ENCODE measurements at regions not wholly inside any gene's neighbourhood (a gene's known extent, or its start where the extent isn't known, plus 50 kb on each side); places are given as distances from the start of the nearest gene placed in this dataset.

- H3K4me3 ChIP-seq (replicated peaks in 1 of 3): no peak overlapping the region
- H3K4me1 ChIP-seq: no peaks in the 10 kb centered on the region
- no peaks in the 10 kb centered on the region for H3K36me3 ChIP-seq
- intact Hi-C loops (cut with DNase I): no loop called here
- H3K27ac ChIP-seq: no peak overlapping the region
- WGBS, 2 donors: 89 to 94% methylated on average over 2 of the region's 2 CpGs
- H3K9me3 ChIP-seq: no peaks in the 10 kb centered on the region
- DNase-seq: no peak
- TF ChIP-seq CTCF (IDR thresholded peaks at IDR 0.05) (no peak), POLR2A (IDR thresholded peaks at IDR 0.05) (no peak)
- no peaks in the 10 kb centered on the region for H3K27me3 ChIP-seq
These were observed 534.3 kb downstream of the BMP2 start for GRCh38 chr20:7301807-7302206.

GRCh38 chr20:7302250-7302649 is 534.8 kb downstream of the BMP2 start:
- Histone ChIP-seq H3K4me3 (replicated peaks in 1 of 3) (no peak overlapping the region), H3K27me3 (no peaks in the 10 kb centered on the region)

DNA sequence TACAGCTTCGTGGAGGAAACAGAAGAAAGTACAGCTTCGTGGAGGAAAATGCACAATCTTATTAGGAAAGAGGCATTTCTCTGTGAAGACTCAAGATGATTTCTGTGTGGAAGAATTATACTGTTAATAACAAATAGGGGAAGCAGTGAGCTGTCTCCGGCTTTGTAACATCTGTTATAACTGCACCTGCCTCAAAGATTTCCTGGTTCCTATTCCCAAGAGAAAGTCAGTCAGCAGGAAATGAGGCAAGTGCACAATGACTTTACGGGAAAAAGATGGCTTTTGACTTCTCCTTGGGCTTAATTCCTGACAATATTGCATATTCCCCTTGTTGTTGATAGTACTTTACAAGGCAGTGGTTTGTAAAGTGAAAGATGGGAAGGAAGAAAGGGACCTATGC is 538.5 kb downstream of the BMP2 start:
- no peak for DNase-seq
- Histone ChIP-seq H3K36me3 (no peaks in the 10 kb centered on the region), H3K4me1 (no peaks in the 10 kb centered on the region), H3K9me3 (no peaks in the 10 kb centered on the region), H3K27ac (no peak overlapping the region), H3K4me3 (replicated peaks in 1 of 3) (no peak overlapping the region), H3K27me3 (no peaks in the 10 kb centered on the region)
- TF ChIP-seq POLR2A (IDR thresholded peaks at IDR 0.05): no peak
- TF ChIP-seq CTCF (IDR thresholded peaks at IDR 0.05): no peak
- intact Hi-C loops (cut with DNase I): no loop called here
- WGBS, 2 donors: 56 to 57% methylated on average over 4 of the region's 4 CpGs

More at GRCh38 chr20:7302250-7302649, 534.8 kb downstream of the BMP2 start:
- intact Hi-C loops (cut with DNase I): no loop called here
- Histone ChIP-seq H3K27ac (no peak overlapping the region), H3K4me1 (no peaks in the 10 kb centered on the region), H3K36me3 (no peaks in the 10 kb centered on the region), H3K9me3 (no peaks in the 10 kb centered on the region)
- 63 to 67% methylated on average over 2 of the region's 2 CpGs for WGBS, 2 donors
- DNase-seq: no peak
- TF ChIP-seq CTCF (IDR thresholded peaks at IDR 0.05): no peak
- no peak for TF ChIP-seq POLR2A (IDR thresholded peaks at IDR 0.05)

DNA sequence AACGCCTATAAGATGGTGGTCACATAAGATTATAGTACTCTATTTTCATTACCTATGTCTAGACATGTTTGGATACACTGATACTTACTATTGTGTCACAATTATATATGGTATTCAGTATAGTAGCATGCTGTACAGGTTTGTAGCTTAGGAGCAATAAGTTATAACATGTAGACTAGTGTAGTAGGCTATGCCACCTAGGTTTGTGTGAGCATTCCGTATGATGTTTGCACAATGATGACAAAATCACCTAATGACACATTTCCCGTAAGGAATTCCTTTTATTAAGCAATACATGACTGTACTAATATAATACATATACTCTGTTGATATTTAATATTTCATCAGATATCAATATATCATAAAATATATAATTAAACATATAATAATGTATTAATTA is 540.7 kb downstream of the BMP2 start:
- no peak overlapping the region for H3K4me3 ChIP-seq (replicated peaks in 1 of 3)
- H3K9me3 ChIP-seq: no peaks in the 10 kb centered on the region
- no peaks in the 10 kb centered on the region for H3K36me3 ChIP-seq
- no peaks in the 10 kb centered on the region for H3K4me1 ChIP-seq
- WGBS, 2 donors: 82 to 93% methylated on average over 3 of the region's 3 CpGs
- H3K27me3 ChIP-seq: no peaks in the 10 kb centered on the region
- no peak for DNase-seq
- intact Hi-C loops (cut with DNase I): no loop called here
- H3K27ac ChIP-seq: no peak overlapping the region
- TF ChIP-seq POLR2A (IDR thresholded peaks at IDR 0.05) (no peak), CTCF (IDR thresholded peaks at IDR 0.05) (no peak)

DNA sequence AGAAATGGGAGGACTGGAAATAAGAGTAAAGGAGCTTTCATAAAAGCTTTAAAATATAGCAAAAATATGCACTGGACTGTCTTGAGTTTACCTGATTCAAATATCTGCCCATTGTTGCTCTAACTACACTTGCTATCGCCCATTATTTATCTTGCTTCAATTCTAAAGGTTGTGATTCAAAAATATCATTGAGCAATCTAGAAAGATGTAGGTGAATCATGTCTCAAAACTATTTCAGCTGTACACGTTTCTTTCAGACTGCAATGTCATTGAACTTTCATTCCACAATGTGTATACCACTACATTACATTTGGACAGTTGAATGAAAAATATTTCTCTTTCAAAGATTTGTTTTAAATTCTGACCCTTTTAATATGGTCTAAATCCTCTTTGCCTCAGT is 545.6 kb downstream of the BMP2 start:
- intact Hi-C loops (cut with DNase I): no loop called here
- no peak overlapping the region for H3K4me3 ChIP-seq (replicated peaks in 1 of 3)
- H3K4me1 ChIP-seq: no peaks in the 10 kb centered on the region
- no peak overlapping the region for H3K27ac ChIP-seq
- TF ChIP-seq CTCF (IDR thresholded peaks at IDR 0.05) (no peak), POLR2A (IDR thresholded peaks at IDR 0.05) (no peak)
- no peaks in the 10 kb centered on the region for H3K9me3 ChIP-seq
- DNase-seq: no peak
- H3K36me3 ChIP-seq: no peaks in the 10 kb centered on the region
- WGBS, 2 donors: 85 to 87% methylated on average over 2 of the region's 2 CpGs
- no peaks in the 10 kb centered on the region for H3K27me3 ChIP-seq
